GM13976 (cell line): ENCODE measurements at regions not wholly inside any gene's neighbourhood (a gene's known extent, or its start where the extent isn't known, plus 50 kb on each side); places are given as distances from the start of the nearest gene placed in this dataset.

Experiments used
- DNase-seq: peaks from one replicate; pipeline ENCODE4 v3.0.0; 2012; ENCODE audit warnings: low spot score
- in situ Hi-C: fragments of 300-500 bp; cut with MboI; formaldehyde crosslinking; loops from one replicate; pipeline ENCODE4 v1.12.0; 2022; ENCODE audit warnings: low sequenced_read_pairs, mixed read lengths, inconsistent platforms; ENCODE audit not compliant: unreplicated experiment
- TF ChIP-seq, protein P1 (sequence below): IDR thresholded peaks from 2 replicates; pipeline ENCODE4 v1.5.1; 2012; ENCODE audit warnings: borderline replicate concordance, mild to moderate bottlenecking; ENCODE audit not compliant: insufficient read depth; ENCODE audit errors: extremely low read depth, missing control alignments, control extremely low read depth

GRCh38 chr18:70425236-70425635 lies 136.4 kb downstream of the SOCS6 start:
- in situ Hi-C loops = loop anchor here (25.0 kb wide), 1 partner anchor 1563 kb away; no protein-coding TSS in a partner anchor
- no peak for DNase-seq
- TF ChIP-seq, protein P1, sequence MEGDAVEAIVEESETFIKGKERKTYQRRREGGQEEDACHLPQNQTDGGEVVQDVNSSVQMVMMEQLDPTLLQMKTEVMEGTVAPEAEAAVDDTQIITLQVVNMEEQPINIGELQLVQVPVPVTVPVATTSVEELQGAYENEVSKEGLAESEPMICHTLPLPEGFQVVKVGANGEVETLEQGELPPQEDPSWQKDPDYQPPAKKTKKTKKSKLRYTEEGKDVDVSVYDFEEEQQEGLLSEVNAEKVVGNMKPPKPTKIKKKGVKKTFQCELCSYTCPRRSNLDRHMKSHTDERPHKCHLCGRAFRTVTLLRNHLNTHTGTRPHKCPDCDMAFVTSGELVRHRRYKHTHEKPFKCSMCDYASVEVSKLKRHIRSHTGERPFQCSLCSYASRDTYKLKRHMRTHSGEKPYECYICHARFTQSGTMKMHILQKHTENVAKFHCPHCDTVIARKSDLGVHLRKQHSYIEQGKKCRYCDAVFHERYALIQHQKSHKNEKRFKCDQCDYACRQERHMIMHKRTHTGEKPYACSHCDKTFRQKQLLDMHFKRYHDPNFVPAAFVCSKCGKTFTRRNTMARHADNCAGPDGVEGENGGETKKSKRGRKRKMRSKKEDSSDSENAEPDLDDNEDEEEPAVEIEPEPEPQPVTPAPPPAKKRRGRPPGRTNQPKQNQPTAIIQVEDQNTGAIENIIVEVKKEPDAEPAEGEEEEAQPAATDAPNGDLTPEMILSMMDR = no peak

DNA sequence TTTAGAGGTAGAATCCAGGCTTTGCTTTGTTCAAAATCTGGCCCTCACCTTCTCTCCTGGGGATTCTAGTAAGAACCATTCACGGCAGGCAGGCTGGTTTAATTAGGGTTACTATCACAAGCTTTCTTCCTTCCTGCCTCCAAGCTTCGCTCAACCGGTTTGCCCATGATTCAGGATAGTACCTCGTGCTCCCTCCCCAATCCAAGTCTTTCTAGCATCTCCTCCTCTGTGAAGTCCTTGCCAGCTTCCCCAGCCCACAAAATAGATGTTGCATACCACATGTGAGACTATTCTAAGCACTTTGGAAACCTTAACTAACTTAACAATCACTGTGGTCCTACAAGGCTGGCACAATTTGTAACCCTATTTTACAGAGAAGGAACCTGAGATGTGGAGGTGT lies 135.1 kb downstream of the SOCS6 start:
- TF ChIP-seq, protein P1 = no peak
- DNase-seq = no peak
- in situ Hi-C loops = no loop called here

DNA sequence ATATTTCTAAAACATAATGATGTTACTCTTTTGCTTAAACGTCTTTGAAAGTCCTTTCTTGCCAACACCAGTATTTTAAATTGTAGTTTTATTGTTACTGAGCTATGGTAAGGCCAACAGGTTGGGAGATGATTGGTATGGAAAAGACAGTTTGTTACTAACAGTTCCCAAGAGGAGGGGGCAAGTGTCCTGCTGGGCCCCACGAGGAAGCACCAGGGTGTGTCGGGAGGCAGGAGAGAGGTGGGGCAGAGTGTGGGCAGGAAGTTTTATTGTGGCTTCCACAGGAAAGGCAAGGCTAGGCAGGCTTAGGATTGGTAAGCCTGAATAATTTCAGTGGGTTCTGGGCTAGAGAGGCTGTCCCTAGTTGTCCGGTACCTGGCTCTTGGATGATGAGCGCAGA lies 134.3 kb downstream of the SOCS6 start:
- no peak for DNase-seq
- in situ Hi-C loops = no loop called here
- TF ChIP-seq, protein P1 = no peak

- no peak for DNase-seq
Measured at GRCh38 chr18:70422391-70422965, 133.6 kb downstream of the SOCS6 start.

GRCh38 chr18:70421471-70422390 lies 132.9 kb downstream of the SOCS6 start:
- TF ChIP-seq, protein P1 = no peak
- no peak for DNase-seq
- in situ Hi-C loops = no loop called here

More at GRCh38 chr18:70422391-70422965, 133.6 kb downstream of the SOCS6 start:
- in situ Hi-C loops = no loop called here
- TF ChIP-seq, protein P1 = no peak

DNA sequence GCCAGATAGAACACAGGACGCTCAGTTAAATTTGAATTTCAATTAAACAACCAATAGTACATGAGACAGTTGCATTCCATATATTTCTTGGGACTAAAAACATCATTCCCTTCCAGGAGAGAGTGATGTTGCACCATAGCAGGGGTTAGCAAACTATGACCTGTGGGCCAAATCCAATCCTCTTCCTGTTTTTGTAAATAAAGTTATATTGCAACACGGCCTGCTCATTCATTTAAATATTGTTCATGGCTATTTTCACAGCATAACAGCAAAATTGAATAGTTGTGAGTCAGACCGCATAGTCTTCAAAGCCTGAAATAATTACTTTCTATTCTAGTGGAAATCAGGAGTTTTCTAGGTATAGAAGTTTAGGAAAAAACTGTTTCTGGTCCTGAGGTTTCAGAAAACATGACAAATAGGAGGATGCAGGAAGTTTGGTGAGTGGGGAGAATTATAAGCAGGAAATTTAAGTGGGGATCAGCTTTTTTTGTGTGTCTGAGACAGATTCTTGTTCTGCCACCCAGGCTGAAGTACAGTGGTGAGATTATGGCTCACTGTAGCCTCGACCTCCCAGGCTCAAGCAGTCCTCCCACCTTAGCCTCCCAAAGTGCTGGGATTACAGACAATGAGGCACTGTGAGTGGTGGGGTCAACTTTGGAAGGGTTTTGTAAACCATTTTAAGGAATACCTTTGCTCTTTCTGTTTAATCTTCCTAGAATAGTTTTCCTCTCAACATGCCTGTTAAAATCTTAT lies 131.5 kb downstream of the SOCS6 start:
- TF ChIP-seq, protein P1 = no peak
- no peak for DNase-seq
- in situ Hi-C loops = no loop called here
